ENCODE measurements at regions not wholly inside any gene's neighbourhood (a gene's known extent, or its start where the extent isn't known, plus 50 kb on each side); places are given as distances from the start of the nearest gene placed in this dataset.

DNA sequence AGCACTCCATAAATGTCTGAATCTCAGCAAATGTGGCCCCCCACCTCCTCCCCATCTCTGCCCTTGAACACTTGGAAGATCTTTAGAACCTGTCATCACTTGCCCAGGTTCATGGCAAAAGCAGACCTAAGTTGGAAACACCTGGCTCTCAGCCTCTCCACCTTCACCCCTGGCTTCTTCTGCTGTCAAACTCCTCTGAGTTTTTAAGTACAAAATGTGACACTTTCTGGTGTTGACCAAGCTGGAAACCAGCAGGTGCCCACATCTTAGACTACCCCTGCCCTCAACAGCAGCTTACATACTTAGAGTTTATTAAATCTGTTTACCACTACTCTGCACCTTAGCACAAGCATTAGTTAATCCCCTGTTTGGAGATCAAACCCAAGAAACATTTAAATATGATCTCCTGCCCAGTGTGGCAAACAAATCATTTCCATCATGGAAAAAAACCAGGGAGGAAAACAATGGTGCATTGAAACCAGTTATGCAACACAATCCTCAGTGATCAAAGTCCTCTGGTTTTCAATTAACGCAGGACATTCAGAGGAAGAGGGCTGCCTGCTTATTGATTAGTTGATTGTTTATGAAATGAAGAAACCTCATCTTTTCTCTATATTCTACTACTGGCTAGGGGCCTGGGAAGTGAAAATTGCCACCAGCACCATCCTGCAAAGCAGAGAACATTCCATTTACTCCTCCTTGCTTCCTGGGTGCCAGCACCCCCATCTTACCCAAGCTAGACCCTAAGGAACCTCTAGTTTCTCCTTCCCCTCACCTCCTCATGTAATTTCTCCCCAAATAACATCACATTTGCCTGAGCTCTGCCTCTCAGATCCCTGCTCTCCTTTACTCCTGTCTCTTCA is 139.4 kb upstream of the RAB4A start (continued):
- TF ChIP-seq HMGXB3 (CRISPR knock-in tag; IDR thresholded peaks at IDR 0.05; ENCODE audit: borderline replicate concordance) (peak; percentile 28; the same call in 1 of the 2 replicates), NR1H2 (CRISPR knock-in tag; IDR thresholded peaks at IDR 0.05; ENCODE audit: borderline replicate concordance, low read depth) (no peak), SOX13 (IDR thresholded peaks at IDR 0.05) (peak; percentile 95), SOX13 (CRISPR knock-in tag; conservative IDR thresholded peaks at IDR 0.05 in 1 of 2, IDR thresholded peaks at IDR 0.05 in 1 of 2) (peak in 1 of 2 experiments; percentile 98; a peak in 2 of 4 replicates), PITX1 (CRISPR knock-in tag; IDR thresholded peaks at IDR 0.05) (peak; percentile 98), ZBTB25 (CRISPR knock-in tag; IDR thresholded peaks at IDR 0.05) (peak; percentile 67; the same call in 1 of the 2 replicates), ZNF788 (CRISPR knock-in tag; IDR thresholded peaks at IDR 0.05; ENCODE audit: borderline replicate concordance) (peak; percentile 66; the same call in 1 of the 2 replicates), ZSCAN29 (CRISPR knock-in tag; conservative IDR thresholded peaks at IDR 0.05) (0 out of 2 replicates have a peak, but pooled peaks have one; percentile 32), PHF20 (CRISPR knock-in tag; IDR thresholded peaks at IDR 0.05) (no peak), JUNB (CRISPR knock-in tag; IDR thresholded peaks at IDR 0.05; ENCODE audit: borderline replicate concordance) (no peak), FOXA3 (CRISPR knock-in tag; IDR thresholded peaks at IDR 0.05) (peak; percentile 89), MIXL1 (CRISPR knock-in tag; IDR thresholded peaks at IDR 0.05) (peak; percentile 100), ELF1 (CRISPR knock-in tag; IDR thresholded peaks at IDR 0.05) (peak; percentile 24; the same call in 1 of the 2 replicates), REPIN1 (CRISPR knock-in tag; IDR thresholded peaks at IDR 0.05; ENCODE audit: borderline replicate concordance, low read depth) (peak; percentile 32; the same call in 1 of the 2 replicates), GPBP1L1 (CRISPR knock-in tag; IDR thresholded peaks at IDR 0.05) (no peak), ZFP1 (CRISPR knock-in tag; IDR thresholded peaks at IDR 0.05) (no peak; the same call in 1 of the 2 replicates), NFATC3 (CRISPR knock-in tag; IDR thresholded peaks at IDR 0.05) (0 out of 2 replicates have a peak, but pooled peaks have one; percentile 67)
- TF ChIP-seq, protein P1, sequence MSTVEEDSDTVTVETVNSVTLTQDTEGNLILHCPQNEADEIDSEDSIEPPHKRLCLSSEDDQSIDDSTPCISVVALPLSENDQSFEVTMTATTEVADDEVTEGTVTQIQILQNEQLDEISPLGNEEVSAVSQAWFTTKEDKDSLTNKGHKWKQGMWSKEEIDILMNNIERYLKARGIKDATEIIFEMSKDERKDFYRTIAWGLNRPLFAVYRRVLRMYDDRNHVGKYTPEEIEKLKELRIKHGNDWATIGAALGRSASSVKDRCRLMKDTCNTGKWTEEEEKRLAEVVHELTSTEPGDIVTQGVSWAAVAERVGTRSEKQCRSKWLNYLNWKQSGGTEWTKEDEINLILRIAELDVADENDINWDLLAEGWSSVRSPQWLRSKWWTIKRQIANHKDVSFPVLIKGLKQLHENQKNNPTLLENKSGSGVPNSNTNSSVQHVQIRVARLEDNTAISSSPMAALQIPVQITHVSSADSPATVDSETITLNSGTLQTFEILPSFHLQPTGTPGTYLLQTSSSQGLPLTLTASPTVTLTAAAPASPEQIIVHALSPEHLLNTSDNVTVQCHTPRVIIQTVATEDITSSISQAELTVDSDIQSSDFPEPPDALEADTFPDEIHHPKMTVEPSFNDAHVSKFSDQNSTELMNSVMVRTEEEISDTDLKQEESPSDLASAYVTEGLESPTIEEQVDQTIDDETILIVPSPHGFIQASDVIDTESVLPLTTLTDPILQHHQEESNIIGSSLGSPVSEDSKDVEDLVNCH (CRISPR knock-in tag; IDR thresholded peaks at IDR 0.05): no peak
- TF ChIP-seq, protein P2, sequence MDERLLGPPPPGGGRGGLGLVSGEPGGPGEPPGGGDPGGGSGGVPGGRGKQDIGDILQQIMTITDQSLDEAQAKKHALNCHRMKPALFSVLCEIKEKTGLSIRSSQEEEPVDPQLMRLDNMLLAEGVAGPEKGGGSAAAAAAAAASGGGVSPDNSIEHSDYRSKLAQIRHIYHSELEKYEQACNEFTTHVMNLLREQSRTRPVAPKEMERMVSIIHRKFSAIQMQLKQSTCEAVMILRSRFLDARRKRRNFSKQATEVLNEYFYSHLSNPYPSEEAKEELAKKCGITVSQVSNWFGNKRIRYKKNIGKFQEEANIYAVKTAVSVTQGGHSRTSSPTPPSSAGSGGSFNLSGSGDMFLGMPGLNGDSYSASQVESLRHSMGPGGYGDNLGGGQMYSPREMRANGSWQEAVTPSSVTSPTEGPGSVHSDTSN (CRISPR knock-in tag; IDR thresholded peaks at IDR 0.05): no peak

All from HepG2 (cell line).